ENCODE measurements at regions not wholly inside any gene's neighbourhood (a gene's known extent, or its start where the extent isn't known, plus 50 kb on each side); places are given as distances from the start of the nearest gene placed in this dataset.

DNA sequence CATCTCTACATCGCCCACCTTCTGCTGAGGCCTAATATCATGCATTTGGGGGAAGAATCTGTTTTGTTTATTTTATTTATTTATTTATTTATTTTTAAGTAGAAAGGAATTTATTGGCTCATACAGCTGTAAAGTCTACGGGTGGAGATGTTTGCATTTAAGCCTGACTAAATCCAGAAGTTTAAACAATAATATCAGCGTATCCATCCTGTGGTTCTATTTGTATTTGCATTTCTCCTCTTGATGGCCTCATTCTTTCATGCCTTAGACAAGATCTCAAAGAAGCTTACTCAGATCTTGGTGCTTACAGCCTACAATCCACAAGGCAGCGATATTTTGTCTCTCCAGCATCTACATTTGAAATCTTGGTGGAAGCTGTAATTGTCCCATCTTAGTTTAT, 67.1 kb upstream of the CARD18 start:
- no peak for TF ChIP-seq POLR2A (IDR thresholded peaks at IDR 0.05; ENCODE audit: extremely low read depth, insufficient read length)
- TF ChIP-seq, protein P1, sequence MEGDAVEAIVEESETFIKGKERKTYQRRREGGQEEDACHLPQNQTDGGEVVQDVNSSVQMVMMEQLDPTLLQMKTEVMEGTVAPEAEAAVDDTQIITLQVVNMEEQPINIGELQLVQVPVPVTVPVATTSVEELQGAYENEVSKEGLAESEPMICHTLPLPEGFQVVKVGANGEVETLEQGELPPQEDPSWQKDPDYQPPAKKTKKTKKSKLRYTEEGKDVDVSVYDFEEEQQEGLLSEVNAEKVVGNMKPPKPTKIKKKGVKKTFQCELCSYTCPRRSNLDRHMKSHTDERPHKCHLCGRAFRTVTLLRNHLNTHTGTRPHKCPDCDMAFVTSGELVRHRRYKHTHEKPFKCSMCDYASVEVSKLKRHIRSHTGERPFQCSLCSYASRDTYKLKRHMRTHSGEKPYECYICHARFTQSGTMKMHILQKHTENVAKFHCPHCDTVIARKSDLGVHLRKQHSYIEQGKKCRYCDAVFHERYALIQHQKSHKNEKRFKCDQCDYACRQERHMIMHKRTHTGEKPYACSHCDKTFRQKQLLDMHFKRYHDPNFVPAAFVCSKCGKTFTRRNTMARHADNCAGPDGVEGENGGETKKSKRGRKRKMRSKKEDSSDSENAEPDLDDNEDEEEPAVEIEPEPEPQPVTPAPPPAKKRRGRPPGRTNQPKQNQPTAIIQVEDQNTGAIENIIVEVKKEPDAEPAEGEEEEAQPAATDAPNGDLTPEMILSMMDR (IDR thresholded peaks at IDR 0.05; ENCODE audit: low read depth, low read length), result no peak
